Globus pallidus (tissue), 1 donor: ENCODE measurements at regions not wholly inside any gene's neighbourhood (a gene's known extent, or its start where the extent isn't known, plus 50 kb on each side); places are given as distances from the start of the nearest gene placed in this dataset.

Experiments used
- DNase-seq: peaks from one replicate; pipeline ENCODE4 v3.0.0-alpha.2; 2015; ENCODE audit warnings: low spot score

DNA sequence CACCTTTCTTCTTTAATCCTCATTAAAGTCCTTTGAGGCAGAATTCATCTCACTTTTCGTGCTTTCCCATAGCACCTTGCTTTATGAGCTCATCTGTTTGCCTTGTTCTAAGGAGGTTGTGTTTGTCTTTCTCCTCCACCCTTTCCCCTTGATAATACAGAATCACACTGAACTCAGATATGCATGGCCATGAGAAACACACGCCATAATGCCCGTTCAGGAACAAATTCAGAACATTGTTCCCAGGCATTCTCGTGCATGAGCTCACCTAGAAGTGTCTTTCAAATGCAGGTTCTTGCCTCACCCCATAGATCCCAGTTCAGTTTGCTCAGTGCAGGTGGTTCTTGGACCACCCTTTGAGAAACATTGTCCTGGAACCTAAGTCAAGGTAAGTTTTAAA lies 71.1 kb downstream of the TMEM114 start:
- DNase-seq: no peak

DNA sequence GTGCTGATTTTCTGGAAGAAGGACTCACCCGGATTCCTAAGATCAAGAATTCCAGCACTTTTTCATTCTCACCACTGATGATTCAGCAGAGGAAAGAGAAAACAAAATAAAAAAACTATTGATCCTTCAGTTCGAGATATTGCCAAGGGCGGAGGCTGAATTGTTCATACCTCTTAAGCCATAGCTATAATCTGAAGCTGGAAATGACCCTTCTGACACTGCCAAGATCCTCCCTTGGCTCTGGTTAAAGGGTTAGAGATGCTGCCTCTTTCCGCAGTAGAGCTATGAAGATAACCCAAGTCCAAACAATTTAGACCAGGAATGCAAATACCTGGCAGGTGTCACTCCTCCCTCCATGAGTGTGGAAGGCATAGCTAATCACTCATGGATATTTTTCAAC lies 73.0 kb downstream of the TMEM114 start:
- DNase-seq: no peak

DNA sequence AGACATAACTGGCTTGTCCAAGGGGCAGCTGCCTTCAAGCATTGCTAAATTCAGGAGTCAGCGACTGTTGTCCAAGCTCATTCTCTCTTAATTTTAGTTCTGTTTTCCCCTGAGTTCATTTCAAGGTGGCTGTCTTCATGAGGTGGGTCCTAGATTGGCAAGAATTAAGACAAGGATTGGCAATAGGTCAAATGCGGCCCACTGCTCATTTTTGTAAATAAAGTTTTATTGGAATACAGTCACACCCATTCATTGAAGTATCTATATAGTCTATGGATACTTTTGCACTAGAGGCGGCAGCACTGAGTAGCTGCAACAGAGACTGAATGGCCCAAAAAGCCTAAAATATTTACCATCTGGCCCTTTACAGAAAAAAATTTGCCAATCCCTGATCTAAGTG lies 73.8 kb downstream of the TMEM114 start:
- DNase-seq: no peak

DNA sequence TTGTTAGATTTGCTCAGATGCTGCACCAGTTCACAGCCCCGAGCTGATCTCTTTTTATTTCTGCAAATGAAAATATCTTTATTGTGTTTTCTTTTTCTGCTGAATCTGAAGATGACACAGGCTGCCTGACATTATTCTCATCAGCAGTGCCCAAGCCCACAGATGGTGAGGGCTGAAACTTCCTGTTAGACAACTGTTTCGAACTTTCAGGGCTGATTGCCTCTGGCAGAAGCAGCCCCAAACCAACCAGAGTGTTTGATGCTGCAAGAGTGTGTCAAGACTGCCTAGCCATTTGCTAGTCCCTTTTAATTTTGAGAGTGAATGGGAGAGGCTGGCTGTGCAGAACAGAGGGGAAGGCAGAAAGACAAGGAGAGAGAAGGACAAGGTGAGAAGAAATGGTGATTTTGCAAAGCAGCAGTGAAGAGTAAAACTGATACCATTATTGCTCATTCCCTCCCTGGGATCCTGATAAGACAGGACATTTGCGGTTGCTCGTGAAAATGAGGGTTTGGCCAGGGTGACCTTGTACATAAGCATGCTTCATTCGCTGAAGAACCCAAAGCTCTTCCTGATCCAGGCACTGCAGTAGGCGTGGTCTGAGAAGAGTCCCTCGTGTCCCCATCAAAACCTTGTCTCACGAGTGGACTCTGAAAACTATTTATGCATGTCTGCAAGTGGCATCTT lies 77.2 kb downstream of the TMEM114 start:
- DNase-seq: no peak

DNA sequence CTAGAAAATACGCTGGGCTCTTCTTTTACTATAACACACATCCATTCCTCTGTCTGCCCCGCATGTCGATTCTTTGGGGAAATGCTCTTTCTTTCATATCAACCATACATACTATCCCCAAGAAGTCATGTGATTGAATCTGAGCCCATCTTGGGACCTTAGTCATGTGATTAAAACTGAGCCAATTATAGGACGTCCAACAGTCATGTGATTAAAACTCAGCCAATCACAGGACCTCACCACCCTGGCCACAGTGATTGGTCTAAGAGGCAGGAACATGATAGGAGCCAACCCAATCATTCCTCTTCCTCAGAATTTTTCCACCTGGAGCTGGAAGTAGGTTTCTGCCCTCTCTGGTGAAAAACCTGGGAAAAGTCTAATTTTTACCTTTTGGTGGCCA lies 78.8 kb downstream of the TMEM114 start:
- DNase-seq: no peak

DNA sequence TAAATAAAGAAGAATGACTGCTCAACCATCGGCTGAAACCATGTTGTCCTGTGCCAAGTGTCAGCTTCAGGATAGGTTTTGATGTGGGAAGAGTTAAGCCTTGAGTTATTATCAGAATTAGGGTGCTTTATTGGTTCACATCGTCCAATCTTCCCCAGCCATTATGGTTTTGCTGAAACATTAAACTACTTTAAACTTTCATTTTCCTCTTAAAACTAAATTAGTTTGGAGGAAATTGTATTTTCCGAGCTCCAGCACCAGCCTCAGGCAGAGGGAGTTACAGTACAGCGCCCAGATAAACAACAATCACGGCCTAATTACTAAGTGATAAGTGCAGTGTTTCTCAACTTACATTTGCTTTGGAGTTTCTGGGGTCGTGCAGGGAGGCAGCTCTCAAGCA lies 80.2 kb downstream of the TMEM114 start:
- no peak for DNase-seq

DNA sequence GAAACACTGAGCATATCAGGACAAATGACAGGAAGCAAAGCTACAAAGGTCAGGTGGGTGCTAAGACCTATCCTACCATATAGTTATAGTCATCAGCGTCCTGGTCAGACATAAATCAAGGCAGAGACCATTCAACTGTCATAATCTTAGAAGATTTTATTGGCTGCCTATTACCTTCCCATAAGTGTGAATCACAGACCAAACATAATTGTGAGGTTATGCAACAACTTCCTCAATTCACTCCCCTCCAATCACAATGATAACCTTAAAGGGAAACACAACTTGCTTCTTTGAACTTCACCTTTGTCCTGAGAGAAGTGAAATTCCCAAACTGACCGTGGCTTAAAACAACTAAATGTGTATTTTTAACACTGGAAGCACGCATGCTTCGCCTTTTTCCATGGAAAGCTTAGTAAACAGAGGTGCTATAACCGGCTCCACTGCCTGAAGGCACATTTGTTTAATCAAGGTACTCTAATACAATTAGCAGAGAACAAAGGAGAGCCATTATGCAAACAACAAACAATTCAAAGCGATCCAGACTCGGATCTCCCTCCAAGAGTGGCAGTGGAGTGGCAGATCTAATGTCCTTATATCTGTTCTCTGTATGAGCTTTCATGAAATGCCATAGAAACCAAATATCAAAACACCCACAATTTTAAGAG lies 84.9 kb downstream of the TMEM114 start:
- DNase-seq: no peak

DNA sequence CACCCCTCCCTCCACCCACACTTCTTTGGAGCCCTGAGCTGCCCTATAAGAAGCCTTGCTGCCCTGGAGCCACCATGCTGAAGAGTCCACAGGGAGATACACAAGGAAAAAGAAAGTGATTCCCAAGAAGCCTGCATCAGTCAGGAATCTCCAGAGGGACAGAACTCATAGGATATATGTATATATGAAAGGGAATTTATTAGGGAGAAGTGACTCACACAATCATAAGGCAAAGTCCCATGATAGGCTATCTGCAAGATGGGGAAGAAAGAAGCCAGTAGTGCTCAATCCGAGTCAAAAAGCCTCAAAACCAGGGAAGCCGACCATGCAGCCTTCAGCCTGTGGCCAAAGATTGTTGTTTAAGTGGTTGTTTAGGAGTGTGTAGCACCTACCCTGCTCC lies 87.9 kb downstream of the TMEM114 start:
- DNase-seq: no peak

DNA sequence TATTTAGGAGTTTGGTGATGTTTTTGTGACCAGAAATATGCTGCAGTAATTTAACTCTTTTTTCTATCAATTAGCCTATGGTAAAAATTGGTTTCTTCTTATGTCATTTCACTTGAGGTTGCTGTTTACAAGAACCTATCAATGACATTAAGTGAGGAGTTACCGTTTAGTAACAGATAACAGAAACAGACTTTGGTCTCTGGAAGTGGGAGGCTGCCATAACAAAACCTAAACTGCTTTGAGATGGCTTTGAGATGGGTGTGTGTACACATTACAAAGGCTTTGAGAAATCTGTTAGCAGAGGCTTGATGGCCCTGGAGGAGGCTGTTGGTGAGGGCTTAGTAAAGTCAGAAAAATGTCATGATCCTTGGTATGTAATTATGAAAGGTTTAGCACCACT lies 90.0 kb downstream of the TMEM114 start:
- no peak for DNase-seq

DNA sequence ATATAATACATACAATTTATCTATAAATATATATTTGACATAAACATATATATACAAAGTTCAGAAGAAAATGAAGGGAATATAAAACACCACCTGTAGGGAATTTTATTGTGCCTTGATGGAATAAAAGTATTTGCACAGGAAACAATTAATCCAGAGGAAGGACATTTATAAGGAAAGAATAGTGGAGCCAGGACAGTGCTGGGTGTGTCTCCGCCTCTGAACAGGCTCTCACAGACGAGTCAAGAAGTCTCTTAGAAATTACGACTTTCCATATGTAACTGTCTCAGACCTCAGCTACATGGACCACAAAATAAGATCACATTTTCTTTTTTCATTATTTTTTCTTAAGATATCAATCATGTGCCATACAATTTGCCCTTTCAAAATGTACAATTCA lies 93.9 kb downstream of the TMEM114 start:
- no peak for DNase-seq

DNA sequence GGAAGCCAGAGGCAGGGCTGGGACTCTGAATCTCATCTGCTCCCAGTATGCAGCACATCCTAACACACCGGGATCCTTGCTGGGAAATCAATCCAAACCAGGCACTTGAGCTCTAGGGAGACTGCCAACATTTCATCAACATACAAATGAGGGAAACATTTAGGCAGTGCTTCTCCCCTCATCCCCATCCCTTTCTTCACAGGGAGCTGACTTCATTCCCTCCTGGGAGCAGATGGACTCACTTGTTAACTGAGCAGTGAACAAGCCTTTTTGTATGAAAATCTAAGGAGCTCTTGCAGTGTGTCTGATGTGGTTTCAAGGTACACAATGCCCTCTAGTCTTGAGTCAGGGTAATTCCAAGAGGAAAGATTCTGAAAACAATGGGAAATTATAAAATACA lies 96.3 kb downstream of the TMEM114 start:
- DNase-seq: peak; percentile 4

DNA sequence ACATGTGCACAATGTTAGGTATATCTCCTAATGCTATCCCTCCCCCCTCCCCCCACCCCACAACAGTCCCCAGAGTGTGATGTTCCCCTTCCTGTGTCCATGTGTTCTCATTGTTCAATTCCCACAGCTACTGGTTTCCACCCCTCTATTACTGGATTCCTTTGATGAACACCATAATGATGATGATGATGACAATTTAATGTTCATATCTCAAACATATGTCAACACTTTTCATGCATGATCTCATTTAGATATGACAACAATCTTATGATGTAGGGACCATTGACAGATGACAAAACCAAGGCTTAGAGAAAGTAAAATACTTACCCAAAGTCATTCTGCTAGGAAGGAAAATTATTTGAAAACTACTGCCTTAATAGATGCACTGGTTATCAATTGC lies 97.6 kb downstream of the TMEM114 start:
- no peak for DNase-seq

DNA sequence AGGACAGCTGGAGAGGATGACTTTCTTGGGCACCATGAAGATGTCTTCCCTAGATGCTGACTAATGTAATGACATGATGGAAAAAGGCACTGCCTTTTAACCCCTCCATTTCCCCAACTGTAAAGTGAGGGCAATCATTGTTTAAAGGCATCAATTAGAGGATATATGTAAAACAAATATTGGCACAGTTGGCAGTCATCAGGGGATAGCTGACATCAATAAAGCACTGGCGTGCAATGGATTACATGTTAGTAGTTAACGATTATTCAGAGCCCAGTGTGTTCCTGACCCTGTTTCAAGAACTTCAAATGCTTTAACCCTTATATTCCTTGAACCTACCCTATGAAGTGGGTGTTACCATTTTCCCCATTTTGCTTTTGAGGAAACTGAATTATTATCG lies 100.7 kb downstream of the TMEM114 start:
- DNase-seq: no peak

DNA sequence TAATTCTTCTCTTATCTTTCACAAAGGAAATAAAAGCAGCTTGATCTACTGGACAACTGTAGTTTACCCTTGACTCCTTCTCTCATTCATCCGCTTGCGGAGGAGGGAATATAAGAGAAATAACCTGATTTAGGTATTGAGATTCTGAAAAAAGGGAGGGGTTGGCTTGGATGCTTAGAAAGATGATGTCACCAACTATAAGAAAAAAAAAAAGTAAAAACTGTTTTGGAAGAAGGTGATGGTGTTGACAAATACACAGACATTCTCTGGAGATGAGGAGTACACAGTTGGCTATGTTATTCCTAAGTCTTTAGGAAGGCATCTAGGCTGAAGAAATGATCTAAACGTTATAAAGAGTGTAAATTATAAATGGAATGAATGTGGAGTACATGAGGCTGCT lies 103.3 kb downstream of the TMEM114 start:
- DNase-seq: no peak

DNA sequence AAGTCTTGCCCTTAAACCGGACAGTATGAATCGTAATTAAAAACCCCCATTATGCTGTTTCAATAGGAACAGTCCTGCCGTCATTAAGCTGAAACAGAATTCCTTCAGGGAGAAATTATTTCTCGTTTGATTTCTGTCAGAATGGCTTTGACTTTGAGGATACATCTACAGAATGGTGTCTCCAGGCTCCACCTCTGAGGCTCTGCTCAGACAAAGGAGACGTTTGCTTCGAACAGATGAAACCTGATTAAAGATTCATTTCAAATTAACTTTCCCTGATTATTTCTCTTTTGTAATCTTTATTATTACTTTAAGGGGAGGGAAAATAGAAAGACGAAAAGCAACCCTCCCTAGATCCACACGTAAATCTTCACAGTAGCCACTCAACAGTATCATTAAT lies 106.9 kb downstream of the TMEM114 start:
- DNase-seq: no peak

DNA sequence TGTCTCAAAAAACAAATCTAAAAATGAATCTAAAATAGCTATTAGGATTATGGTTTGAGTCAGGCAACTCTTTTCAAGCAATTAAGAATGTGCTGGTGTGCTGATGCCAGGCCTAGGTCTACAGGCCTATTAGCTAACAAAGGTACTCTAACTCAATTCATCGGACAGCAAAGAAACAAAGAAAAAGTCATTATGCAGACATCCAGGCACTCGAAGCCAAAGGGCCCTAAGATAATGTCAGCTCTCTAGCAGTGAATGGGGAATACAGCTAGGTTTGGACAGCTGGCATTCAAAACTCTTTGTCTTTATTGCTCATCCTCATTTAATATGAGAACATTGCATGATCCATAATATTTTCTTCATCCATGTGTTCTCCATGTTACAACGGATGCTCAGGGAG lies 108.5 kb downstream of the TMEM114 start:
- DNase-seq: no peak

DNA sequence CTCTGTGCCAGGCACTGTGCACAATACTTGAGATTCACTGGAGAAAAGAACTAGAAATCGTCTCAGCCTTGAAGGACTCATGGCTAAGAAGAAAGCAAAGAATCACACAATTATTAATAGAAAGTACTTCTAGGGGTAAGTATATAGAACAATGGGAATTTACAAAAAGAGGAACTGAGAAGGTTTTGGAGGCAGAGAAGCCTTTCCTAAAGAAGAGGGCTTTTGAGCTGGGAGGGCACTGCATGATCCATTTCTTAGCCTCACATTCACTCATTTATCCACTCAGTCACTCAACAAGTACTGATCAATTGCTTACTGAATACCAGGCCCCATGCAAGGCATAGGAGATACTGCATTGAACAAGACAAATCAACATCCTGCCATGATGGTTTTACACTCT lies 113.5 kb downstream of the TMEM114 start:
- no peak for DNase-seq

DNA sequence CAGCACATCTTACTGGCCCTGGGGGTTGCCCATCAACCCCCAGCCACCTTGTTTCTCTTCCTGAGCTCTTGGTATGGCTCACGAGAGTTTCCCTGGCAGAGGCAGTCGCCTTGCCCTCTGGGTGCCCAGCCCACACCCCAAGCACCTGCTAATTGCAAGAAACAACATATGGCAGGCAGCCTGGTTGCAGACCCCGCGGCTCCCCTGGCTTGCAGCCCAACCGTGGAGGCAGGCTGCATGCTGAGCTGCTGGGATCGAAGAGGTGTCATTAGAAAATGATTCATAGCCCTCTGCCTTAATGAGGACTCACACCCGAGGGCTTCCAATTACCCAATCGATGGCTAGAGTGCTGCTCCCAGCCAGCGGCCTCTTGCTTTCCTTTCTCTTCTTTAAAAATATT lies 115.7 kb downstream of the TMEM114 start:
- no peak for DNase-seq

DNA sequence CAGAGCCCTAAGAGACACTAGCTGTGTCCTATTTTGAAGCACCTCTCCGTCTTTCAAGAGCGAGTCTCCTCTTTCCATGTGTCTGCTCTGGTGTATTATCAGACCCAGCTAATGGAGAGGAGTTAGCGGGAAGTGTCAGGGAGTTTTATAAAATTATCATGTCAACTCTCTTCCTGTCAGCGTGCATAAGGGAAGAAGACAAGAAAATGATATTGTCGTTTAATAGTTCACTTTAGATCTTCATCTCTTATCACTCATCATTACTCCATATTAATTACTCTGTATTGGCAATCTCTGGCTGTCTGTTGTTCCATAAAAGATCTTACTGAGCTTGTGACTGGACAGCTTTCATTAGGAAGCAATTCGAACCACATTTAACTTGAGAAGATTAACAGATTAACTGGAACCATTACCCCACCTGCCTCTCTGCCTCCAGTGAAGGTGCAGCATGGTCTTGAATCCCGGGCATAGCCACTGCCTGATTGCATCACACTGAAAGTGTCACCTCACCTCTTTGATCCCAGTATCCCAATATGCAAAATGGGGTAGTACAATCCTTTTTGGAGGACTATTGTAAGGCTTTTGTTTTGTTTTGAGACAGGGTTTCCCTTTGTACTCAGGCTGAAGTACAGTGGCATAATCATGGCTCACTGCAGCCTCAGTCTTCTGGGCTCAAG lies 121.1 kb downstream of the TMEM114 start:
- no peak for DNase-seq

DNA sequence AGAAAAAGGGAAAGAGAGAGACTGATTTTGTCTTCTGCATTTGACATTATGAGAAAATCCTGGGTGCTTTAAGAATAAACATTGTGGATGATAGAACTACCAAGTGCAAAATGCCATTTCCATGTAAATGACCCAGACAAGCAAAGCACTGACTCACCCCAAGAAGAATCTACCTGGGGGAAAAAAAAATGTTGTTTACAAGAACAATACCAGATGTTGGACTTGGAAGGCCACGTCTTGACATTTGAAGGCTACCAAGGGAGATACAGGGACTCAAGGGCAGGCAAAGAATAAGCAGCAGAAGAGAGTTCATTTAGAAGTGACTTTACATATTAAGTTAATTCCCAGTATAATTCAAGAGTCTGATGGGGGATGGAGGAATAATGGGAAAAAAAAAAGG lies 125.3 kb downstream of the TMEM114 start:
- DNase-seq: no peak

DNA sequence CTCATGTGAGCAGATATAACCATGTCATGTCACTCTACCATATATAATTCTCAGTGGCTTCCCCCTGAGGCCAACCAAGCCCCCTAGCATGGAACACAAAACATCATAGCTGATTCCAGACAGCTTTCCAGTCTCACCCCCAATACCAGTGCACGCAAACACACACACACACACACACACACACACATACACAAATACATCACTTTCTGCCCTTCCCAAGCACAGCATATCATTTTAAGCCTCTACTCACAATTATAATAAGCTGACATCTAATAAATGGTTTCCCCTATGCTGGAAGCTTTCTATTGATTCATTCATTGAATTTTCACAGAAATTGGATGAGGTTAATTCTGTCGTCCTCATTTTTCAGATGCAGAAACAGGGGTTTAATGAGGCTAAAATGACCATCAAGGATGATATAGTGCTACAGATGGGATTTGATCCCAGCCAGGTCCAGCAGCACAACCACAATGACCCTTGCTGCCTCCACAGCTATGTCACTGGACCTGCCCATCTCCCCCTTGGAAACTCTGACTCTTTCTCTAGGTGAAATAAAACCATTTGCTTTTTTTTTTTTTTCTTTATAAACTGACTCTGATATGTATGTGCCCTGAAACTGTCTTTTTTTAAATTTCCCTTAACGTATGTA lies 131.1 kb downstream of the TMEM114 start:
- DNase-seq: no peak

DNA sequence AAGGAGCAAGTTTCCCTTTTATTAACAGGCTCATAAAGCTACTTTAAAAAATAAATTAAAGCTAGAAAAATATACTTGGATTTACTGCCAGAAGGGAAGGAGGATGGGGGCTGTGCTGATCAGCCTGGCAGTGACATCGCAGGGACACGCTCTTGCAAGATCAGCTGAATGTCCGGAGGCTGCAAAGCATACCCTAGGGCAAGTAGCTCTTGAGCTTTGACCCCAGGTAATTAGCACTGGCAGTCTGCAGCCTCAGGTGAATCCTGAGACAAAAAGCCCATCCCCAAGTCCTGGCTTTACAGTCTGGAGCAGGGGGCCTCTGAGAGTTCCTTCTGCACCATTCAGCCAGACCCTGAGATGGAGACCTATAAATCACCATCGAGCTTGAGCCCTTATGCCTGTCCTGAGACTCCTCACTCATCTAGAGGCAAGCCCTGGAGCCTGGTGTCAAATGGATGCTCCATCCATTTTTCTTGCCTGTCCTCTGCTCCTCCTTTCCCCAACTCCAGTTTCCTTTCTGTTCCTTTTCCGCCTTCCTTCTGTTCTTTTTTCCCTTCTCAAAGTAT lies 131.7 kb downstream of the TMEM114 start:
- no peak for DNase-seq

DNA sequence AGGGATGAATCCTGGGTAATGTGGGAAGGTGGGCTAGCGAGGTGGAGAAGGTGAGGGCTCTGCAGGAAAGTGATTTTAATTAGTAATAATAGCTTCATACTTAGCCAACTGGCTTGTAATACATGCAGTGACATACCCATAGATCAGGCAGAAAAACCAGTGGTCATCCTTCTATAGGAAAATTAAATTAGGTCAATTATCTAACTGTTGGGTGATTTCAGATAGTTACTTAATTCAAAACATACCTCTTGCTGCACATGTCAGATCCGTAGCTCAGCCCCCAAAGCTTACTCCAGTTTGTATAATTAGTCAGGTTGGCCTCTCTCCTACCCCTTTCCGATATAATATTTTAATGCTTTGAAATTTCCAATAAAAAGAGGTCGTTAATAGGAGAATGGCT lies 137.0 kb downstream of the TMEM114 start:
- DNase-seq: no peak
